HG02588 (cell line): ENCODE measurements at regions not wholly inside any gene's neighbourhood (a gene's known extent, or its start where the extent isn't known, plus 50 kb on each side); places are given as distances from the start of the nearest gene placed in this dataset.
"Not testable (repeated sequence)": the region's sequence is repeated elsewhere in the genome, so short reads cannot be mapped to it uniquely, and the experiment has no call there.

Experiments
- ATAC-seq: cut with Tn5 transposase; IDR thresholded peaks from one replicate; pipeline ENCODE4 v1.9.1; 2021; ENCODE audit warnings: mild to moderate bottlenecking, moderate library complexity; ENCODE audit not compliant: unreplicated experiment

GRCh38 chr9:27801545-27801944 lies 228.3 kb upstream of the C9orf72 start:
- ATAC-seq, result no peak

- no peak for ATAC-seq
Observed at GRCh38 chr9:27802418-27802817, 229.1 kb upstream of the C9orf72 start.

- no peak for ATAC-seq
Observed at GRCh38 chr9:27808864-27809263, 235.6 kb upstream of the C9orf72 start.

GRCh38 chr9:27817747-27818146 lies 244.5 kb upstream of the C9orf72 start:
- no peak for ATAC-seq

- ATAC-seq, result no peak
Observed at GRCh38 chr9:27818348-27818747, 245.1 kb upstream of the C9orf72 start.

- ATAC-seq, result no peak
Observed at GRCh38 chr9:27828908-27829307, 255.6 kb upstream of the C9orf72 start.

- no peak for ATAC-seq
Observed at GRCh38 chr9:27829621-27830020, 256.3 kb upstream of the C9orf72 start.

GRCh38 chr9:27832108-27832507 lies 258.8 kb upstream of the C9orf72 start:
- not testable (repeated sequence) for ATAC-seq

GRCh38 chr9:27835286-27835685 lies 262.0 kb upstream of the C9orf72 start:
- ATAC-seq, result no peak

GRCh38 chr9:27835746-27836145 lies 262.5 kb upstream of the C9orf72 start:
- no peak for ATAC-seq

- no peak for ATAC-seq
Observed at GRCh38 chr9:27836661-27837401, 263.6 kb upstream of the C9orf72 start.

- ATAC-seq, result no peak
Observed at GRCh38 chr9:27838876-27839275, 265.6 kb upstream of the C9orf72 start.

GRCh38 chr9:27839767-27840166 lies 266.5 kb upstream of the C9orf72 start:
- ATAC-seq, result not testable (repeated sequence)

- no peak for ATAC-seq
Observed at GRCh38 chr9:27844797-27845196, 271.5 kb upstream of the C9orf72 start.

- no peak for ATAC-seq
Observed at GRCh38 chr9:27847380-27847779, 274.1 kb upstream of the C9orf72 start.

GRCh38 chr9:27847818-27848217 lies 274.5 kb upstream of the C9orf72 start:
- ATAC-seq, result no peak

GRCh38 chr9:27848315-27848714 lies 275.0 kb upstream of the C9orf72 start:
- no peak for ATAC-seq

GRCh38 chr9:27851858-27852257 lies 278.6 kb upstream of the C9orf72 start:
- no peak for ATAC-seq

- no peak for ATAC-seq
Observed at GRCh38 chr9:27853529-27853928, 280.2 kb upstream of the C9orf72 start.

GRCh38 chr9:27856054-27856453 lies 282.8 kb upstream of the C9orf72 start:
- ATAC-seq, result no peak

GRCh38 chr9:27856748-27857147 lies 283.5 kb upstream of the C9orf72 start:
- no peak for ATAC-seq

- ATAC-seq, result no peak
Observed at GRCh38 chr9:27861887-27862286, 288.6 kb upstream of the C9orf72 start.
